ENCODE measurements at regions not wholly inside any gene's neighbourhood (a gene's known extent, or its start where the extent isn't known, plus 50 kb on each side); places are given as distances from the start of the nearest gene placed in this dataset.
"Not testable (repeated sequence)": the region's sequence is repeated elsewhere in the genome, so short reads cannot be mapped to it uniquely, and the experiment has no call there.

- Histone ChIP-seq H3K36me3 (no peaks in the 10 kb centered on the region), H3K9me3 (peaks cover 0 to 13% (median 2%) of the 10 kb centered on the region in 4 donors), H3K4me3 (no peak overlapping the region), H3K27me3 (no peaks in the 10 kb centered on the region), H3K27ac (no peak overlapping the region), H3K4me1 (no peaks in the 10 kb centered on the region)
- no peak for DNase-seq (ENCODE audit: low spot score in 2 of 2)
- WGBS, 2 donors, result 91 to 100% methylated on average over 1 of the region's 1 CpG
- TF ChIP-seq CTCF (IDR thresholded peaks at IDR 0.05) (no peak), POLR2A (IDR thresholded peaks at IDR 0.05) (no peak), EP300 (IDR thresholded peaks at IDR 0.05) (no peak)
These were observed 88.4 kb upstream of the C10orf90 start for GRCh38 chr10:126758867-126759266.

DNA sequence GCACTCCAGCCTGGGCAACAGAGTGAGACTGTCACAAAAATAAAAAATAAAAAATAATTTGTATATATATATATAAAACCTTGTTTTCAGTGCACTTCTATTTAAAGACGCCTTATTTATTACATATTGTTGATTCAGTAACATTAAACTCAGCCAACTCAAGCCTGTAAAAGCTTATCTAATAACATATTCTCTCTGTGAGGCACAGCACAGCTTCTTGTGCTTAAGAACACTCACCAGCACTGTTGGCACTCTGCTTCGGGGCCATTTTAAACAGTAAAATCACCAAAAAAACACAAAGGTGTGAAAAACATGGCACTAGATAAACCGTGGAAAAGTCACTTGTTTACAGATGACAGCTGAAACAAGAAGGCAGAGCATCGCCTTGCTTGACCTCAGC, 89.0 kb upstream of the C10orf90 start:
- Histone ChIP-seq H3K9me3 (peaks cover 0 to 13% (median 2%) of the 10 kb centered on the region in 4 donors), H3K27me3 (no peaks in the 10 kb centered on the region), H3K36me3 (no peaks in the 10 kb centered on the region), H3K4me1 (no peaks in the 10 kb centered on the region), H3K27ac (no peak overlapping the region), H3K4me3 (no peak overlapping the region)
- DNase-seq (ENCODE audit: low spot score in 2 of 2), result no peak
- WGBS, 2 donors, result 86 to 93% methylated on average over 4 of the region's 4 CpGs
- TF ChIP-seq CTCF (IDR thresholded peaks at IDR 0.05) (no peak), POLR2A (IDR thresholded peaks at IDR 0.05) (no peak), EP300 (IDR thresholded peaks at IDR 0.05) (no peak)

GRCh38 chr10:126766646-126767045, 96.2 kb upstream of the C10orf90 start:
- not testable (repeated sequence) for H3K27ac ChIP-seq; H3K4me1 ChIP-seq; H3K4me3 ChIP-seq; H3K27me3 ChIP-seq; H3K36me3 ChIP-seq; DNase-seq (ENCODE audit: low spot score in 2 of 2)
- 58 to 100% methylated on average over 1 to 4 of the region's 6 CpGs for whole genome bisulfite sequencing, 2 donors
- H3K9me3 ChIP-seq, result peaks cover 0 to 12% (median 0%) of the 10 kb centered on the region in 4 donors

GRCh38 chr10:126770809-126771208, 100.3 kb upstream of the C10orf90 start:
- TF ChIP-seq EP300 (IDR thresholded peaks at IDR 0.05) (no peak), CTCF (IDR thresholded peaks at IDR 0.05) (no peak), POLR2A (IDR thresholded peaks at IDR 0.05) (no peak)
- H3K4me1 ChIP-seq, result no peaks in the 10 kb centered on the region
- no peaks in the 10 kb centered on the region for H3K27me3 ChIP-seq
- H3K9me3 ChIP-seq, result peaks cover 0 to 10% (median 0%) of the 10 kb centered on the region in 4 donors
- no peak overlapping the region for H3K4me3 ChIP-seq
- DNase-seq (ENCODE audit: low spot score in 2 of 2), result no peak
- H3K27ac ChIP-seq, result no peak overlapping the region
- no peaks in the 10 kb centered on the region for H3K36me3 ChIP-seq
- WGBS, 2 donors, result 82 to 84% methylated on average over 2 of the region's 2 CpGs

DNA sequence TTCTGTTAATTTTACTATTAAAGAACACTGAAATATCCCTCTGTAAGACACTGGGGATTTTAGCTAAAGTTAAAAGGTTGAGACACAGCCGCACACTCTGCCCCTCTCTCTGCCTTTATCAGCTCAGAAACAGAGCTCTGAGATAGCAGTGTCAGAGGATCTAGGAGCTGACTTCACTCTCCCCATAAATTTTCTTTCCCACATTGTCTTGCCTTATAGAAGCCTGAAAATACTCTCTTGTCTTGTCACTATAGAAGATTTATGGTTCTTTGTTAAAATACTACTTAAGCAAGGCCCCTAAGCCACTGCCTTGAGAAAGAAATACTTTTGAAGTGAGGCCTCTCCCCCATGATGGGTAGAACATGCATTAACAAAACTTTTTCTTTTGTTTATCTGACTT, 105.7 kb upstream of the C10orf90 start:
- H3K4me3 ChIP-seq, result no peak overlapping the region
- WGBS, 2 donors, result 45 to 52% methylated on average over 1 of the region's 1 CpG

More for the DNA sequence above, 105.7 kb upstream of the C10orf90 start:
- Histone ChIP-seq H3K4me1 (no peaks in the 10 kb centered on the region), H3K9me3 (no peaks in the 10 kb centered on the region), H3K27ac (no peak overlapping the region), H3K36me3 (no peaks in the 10 kb centered on the region), H3K27me3 (no peaks in the 10 kb centered on the region)
- TF ChIP-seq EP300 (IDR thresholded peaks at IDR 0.05) (no peak), POLR2A (IDR thresholded peaks at IDR 0.05) (no peak), CTCF (IDR thresholded peaks at IDR 0.05) (no peak)
- no peak for DNase-seq (ENCODE audit: low spot score in 2 of 2)

Data from tibial nerve (tissue), 4 donors.